Endothelial cell of umbilical vein (primary cell): ENCODE measurements at regions not wholly inside any gene's neighbourhood (a gene's known extent, or its start where the extent isn't known, plus 50 kb on each side); places are given as distances from the start of the nearest gene placed in this dataset.

Source experiments
- BruUV-seq: library from RNA; stranded (reverse); fragments of 400-500 nt; replicated peaks from 2 replicates; lab custom pipeline; 2021; lab: Mats Ljungman, UMichigan
- CTCF ChIA-PET: fragments of 300-600, 350-600 bp; sonication (Branson Sonifier 250); formaldehyde crosslinking; loops from one replicate; lab custom pipeline; 2021; ENCODE audit warnings: antibody characterized with exemption, inconsistent platforms; lab: Charles Lee
- POLR2A ChIA-PET: fragments of 300-600, 350-600 bp; sonication (Branson Sonifier 250); formaldehyde crosslinking; loops from one replicate; lab custom pipeline; 2021; ENCODE audit warnings: antibody characterized with exemption, inconsistent platforms; lab: Charles Lee
- DNase-seq: peaks from one replicate; pipeline ENCODE4 v3.0.0-alpha.2; 2011; ENCODE audit warnings: low read depth, low spot score
- FAIRE-seq: peaks from 2 replicates; lab custom pipeline; 2011; peaks lifted over from hg19 to GRCh38; lab: Jason Lieb, UNC
- H2AFZ ChIP-seq: 2 replicates; pipeline ENCODE4 v1.6.0; 2012; ENCODE audit warnings: low read depth, low read length, control low read depth, inconsistent platforms
- H3K27ac ChIP-seq: 2 replicates; pipeline ENCODE4 v1.5.1; 2011; ENCODE audit warnings: low read depth, mild to moderate bottlenecking, control low read depth, low read length, moderate library complexity; ENCODE audit not compliant: insufficient read depth
- H3K27me3 ChIP-seq, 2 experiments: 2 replicates each; pipeline versions ENCODE4 v1.6.0 to v1.6.1; 2011; ENCODE audit warnings: low read length in 2 of 2, mixed read lengths in 1 of 2; ENCODE audit not compliant: control insufficient read depth in 2 of 2, insufficient read depth in 2 of 2
- H3K36me3 ChIP-seq, 2 experiments: 2 replicates in 1 of 2; 3 replicates in 1 of 2; pipeline ENCODE4 v1.5.1; 2011; ENCODE audit warnings: low read length in 2 of 2, mild to moderate bottlenecking in 1 of 2, moderate library complexity in 1 of 2; ENCODE audit not compliant: control insufficient read depth in 2 of 2, insufficient read depth in 2 of 2; ENCODE audit errors: extremely low read depth in 1 of 2
- H3K4me1 ChIP-seq: 3 replicates; pipeline ENCODE4 v1.5.1; 2011; ENCODE audit warnings: mild to moderate bottlenecking, low read length; ENCODE audit not compliant: control insufficient read depth, insufficient read depth; ENCODE audit errors: extremely low read depth
- H3K4me2 ChIP-seq: 2 replicates; pipeline ENCODE4 v1.6.1; 2011; ENCODE audit warnings: low read length, control low read depth, mixed read lengths; ENCODE audit not compliant: insufficient read depth
- H3K4me3 ChIP-seq, 3 experiments: fragments of 200-600 bp in 1 of 3; sonication (generic), shearing (Covaris generic) in 1 of 3; replicated peaks in 1 of 3; 2 replicates each; pipeline ENCODE4 v1.5.1; 2011 to 2016; ENCODE audit warnings: control low read depth in 3 of 3, low read length in 3 of 3, mild to moderate bottlenecking in 2 of 3, inconsistent platforms in 1 of 3, low read depth in 1 of 3, moderate library complexity in 1 of 3; ENCODE audit not compliant: insufficient read depth in 1 of 3
- H3K79me2 ChIP-seq: 2 replicates; pipeline ENCODE4 v1.6.0; 2012; ENCODE audit warnings: low read length, inconsistent platforms; ENCODE audit not compliant: control insufficient read depth, insufficient read depth
- H3K9ac ChIP-seq: replicated peaks from 2 replicates; pipeline ENCODE3; 2011; ENCODE audit warnings: low read length, control low read depth; ENCODE audit not compliant: insufficient read depth; ENCODE audit errors: extremely low read depth
- H3K9me1 ChIP-seq: replicated peaks from 3 replicates; pipeline ENCODE4 v1.6.0; 2011; ENCODE audit warnings: mild to moderate bottlenecking, low read length; ENCODE audit not compliant: control insufficient read depth, insufficient read depth; ENCODE audit errors: extremely low read depth
- H3K9me3 ChIP-seq: replicated peaks from 2 replicates; pipeline ENCODE4 v1.5.1; 2012; ENCODE audit warnings: low read length, inconsistent platforms; ENCODE audit not compliant: control insufficient read depth, insufficient read depth
- H4K20me1 ChIP-seq: replicated peaks from 2 replicates; pipeline ENCODE3; 2011; ENCODE audit warnings: mild to moderate bottlenecking, low read length; ENCODE audit not compliant: control insufficient read depth, insufficient read depth; ENCODE audit errors: extremely low read depth
- CTCF ChIP-seq, 2 donors: IDR thresholded peaks; 1 replicate in 1 of 2; 2 replicates in 1 of 2; pipeline ENCODE4 v1.5.1; 2011; ENCODE audit warnings: low read length in 2 of 2, mild to moderate bottlenecking in 2 of 2, moderate library complexity in 2 of 2, control low read depth in 1 of 2, inconsistent platforms in 1 of 2, low read depth in 1 of 2; ENCODE audit not compliant: insufficient read depth in 1 of 2; ENCODE audit errors: extremely low read depth in 1 of 2
- EZH2 ChIP-seq: IDR thresholded peaks from 2 replicates; pipeline ENCODE4 v1.6.1; 2012; ENCODE audit warnings: borderline replicate concordance, low read depth, mild to moderate bottlenecking, moderate library complexity, low read length, inconsistent platforms; ENCODE audit not compliant: severe bottlenecking
- FOS ChIP-seq: IDR thresholded peaks from 2 replicates; pipeline ENCODE4 v1.6.1; 2011; ENCODE audit warnings: mild to moderate bottlenecking, low read length, moderate library complexity, borderline replicate concordance; ENCODE audit not compliant: insufficient read depth
- GATA2 ChIP-seq: IDR thresholded peaks from 2 replicates; pipeline ENCODE4 v1.7.0; 2011; ENCODE audit warnings: low read depth, mild to moderate bottlenecking, moderate library complexity, mixed read lengths, low read length; ENCODE audit not compliant: insufficient read length, insufficient read depth
- JUN ChIP-seq: IDR thresholded peaks from 2 replicates; pipeline ENCODE4 v1.6.1; 2011; ENCODE audit warnings: borderline replicate concordance, low read depth; ENCODE audit not compliant: insufficient read length, insufficient read depth
- MAX ChIP-seq: IDR thresholded peaks from 2 replicates; pipeline ENCODE4 v1.6.1; 2011; ENCODE audit not compliant: insufficient read depth, insufficient read length
- MYC ChIP-seq: IDR thresholded peaks from one replicate; pipeline ENCODE4 v1.6.1; 2011; ENCODE audit warnings: mild to moderate bottlenecking, low read depth, low read length
- POLR2A ChIP-seq: IDR thresholded peaks from 2 replicates; pipeline ENCODE4 v1.6.1; 2012; ENCODE audit warnings: low read depth, mild to moderate bottlenecking, control low read depth, low read length
- POLR2AphosphoS5 ChIP-seq: IDR thresholded peaks from 2 replicates; pipeline ENCODE4 v1.6.1; 2012; ENCODE audit warnings: low read depth, mild to moderate bottlenecking, control low read depth, low read length, moderate library complexity; ENCODE audit not compliant: insufficient read depth
- dilution Hi-C: fragments of 300-500 bp; cut with MboI; formaldehyde crosslinking; loops from one replicate; pipeline ENCODE4 v1.15.0; 2019; ENCODE audit warnings: low sequenced_read_pairs; ENCODE audit not compliant: extremely low pct_ligation_motif_present
- intact Hi-C: fragments of 100-400 bp; cut with micrococcal nuclease; formaldehyde crosslinking; loops from one replicate; pipeline ENCODE4 v1.10.0; 2022

GRCh38 chr12:131473261-131473660, 237.6 kb upstream of the SFSWAP start:
- Histone ChIP-seq H3K27ac (no peak overlapping the region), H3K4me3 (no peak overlapping the region), H3K9me3 (no peaks in the 10 kb centered on the region), H3K9ac (no peak overlapping the region), H3K27me3 (no peaks in the 10 kb centered on the region), H3K9me1 (no peaks in the 10 kb centered on the region), H3K36me3 (no peaks in the 10 kb centered on the region), H3K79me2 (no peaks in the 10 kb centered on the region), H3K4me1 (no peaks in the 10 kb centered on the region), H4K20me1 (no peaks in the 10 kb centered on the region), H2AFZ (no peak overlapping the region), H3K4me2 (no peak overlapping the region)
- dilution Hi-C loops (no loop called here), intact Hi-C loops (no loop called here)
- DNase-seq = no peak
- ChIA-PET CTCF (no interaction called here), POLR2A (no interaction called here)
- TF ChIP-seq POLR2A (no peak), FOS (no peak), EZH2 (no peak), MAX (no peak), MYC (no peak), JUN (no peak), GATA2 (no peak), CTCF (IDR thresholded peaks at IDR 0.05; ENCODE audit: extremely low read depth in 1 of 2, insufficient read depth in 1 of 2, low read depth in 1 of 2, low read length in 2 of 2) (no peak), POLR2AphosphoS5 (no peak)
- FAIRE-seq = no peak
- no TSS peak for BruUV-seq
